ENCODE measurements at regions not wholly inside any gene's neighbourhood (a gene's known extent, or its start where the extent isn't known, plus 50 kb on each side); places are given as distances from the start of the nearest gene placed in this dataset.

DNA sequence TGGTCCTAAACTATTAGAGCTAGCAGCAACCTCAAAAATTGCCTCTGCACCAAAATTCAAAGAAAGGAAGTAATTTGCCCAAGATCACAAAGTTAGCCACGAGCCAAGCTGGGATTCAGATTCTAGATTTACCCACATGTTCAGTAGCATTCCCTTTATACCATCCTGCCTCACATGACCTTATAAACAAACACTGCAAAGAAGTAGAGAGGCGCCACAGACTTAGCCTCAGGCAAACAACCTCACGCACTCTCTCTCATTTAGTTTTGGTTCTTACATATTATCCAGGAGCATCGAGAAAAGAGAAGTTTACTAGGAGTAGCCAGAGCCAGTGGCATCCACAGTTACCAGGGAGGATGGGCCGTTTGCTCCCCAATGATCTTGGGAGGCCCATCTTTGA is 226.6 kb downstream of the OSR1 start:
- TF ChIP-seq, protein P1, sequence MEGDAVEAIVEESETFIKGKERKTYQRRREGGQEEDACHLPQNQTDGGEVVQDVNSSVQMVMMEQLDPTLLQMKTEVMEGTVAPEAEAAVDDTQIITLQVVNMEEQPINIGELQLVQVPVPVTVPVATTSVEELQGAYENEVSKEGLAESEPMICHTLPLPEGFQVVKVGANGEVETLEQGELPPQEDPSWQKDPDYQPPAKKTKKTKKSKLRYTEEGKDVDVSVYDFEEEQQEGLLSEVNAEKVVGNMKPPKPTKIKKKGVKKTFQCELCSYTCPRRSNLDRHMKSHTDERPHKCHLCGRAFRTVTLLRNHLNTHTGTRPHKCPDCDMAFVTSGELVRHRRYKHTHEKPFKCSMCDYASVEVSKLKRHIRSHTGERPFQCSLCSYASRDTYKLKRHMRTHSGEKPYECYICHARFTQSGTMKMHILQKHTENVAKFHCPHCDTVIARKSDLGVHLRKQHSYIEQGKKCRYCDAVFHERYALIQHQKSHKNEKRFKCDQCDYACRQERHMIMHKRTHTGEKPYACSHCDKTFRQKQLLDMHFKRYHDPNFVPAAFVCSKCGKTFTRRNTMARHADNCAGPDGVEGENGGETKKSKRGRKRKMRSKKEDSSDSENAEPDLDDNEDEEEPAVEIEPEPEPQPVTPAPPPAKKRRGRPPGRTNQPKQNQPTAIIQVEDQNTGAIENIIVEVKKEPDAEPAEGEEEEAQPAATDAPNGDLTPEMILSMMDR (IDR thresholded peaks at IDR 0.05) = no peak
- no peak for TF ChIP-seq POLR2A (IDR thresholded peaks at IDR 0.05)

Measured in esophagus squamous epithelium (tissue), 4 donors.